Astrocyte of the spinal cord (primary cell): ENCODE measurements at regions not wholly inside any gene's neighbourhood (a gene's known extent, or its start where the extent isn't known, plus 50 kb on each side); places are given as distances from the start of the nearest gene placed in this dataset.

Experiments used
- DNase-seq: peaks from one replicate; pipeline ENCODE4 v3.0.0; 2011; ENCODE audit warnings: low read depth, low spot score
- H3K4me3 ChIP-seq: 2 replicates; pipeline ENCODE4 v1.5.1; 2011; ENCODE audit warnings: low read depth, mild to moderate bottlenecking, low read length, moderate library complexity
- CTCF ChIP-seq: IDR thresholded peaks from 2 replicates; pipeline ENCODE4 v1.5.1; 2012; ENCODE audit warnings: low read depth, mild to moderate bottlenecking, low read length, inconsistent platforms
- in situ Hi-C: cut with HindIII; loops from 2 replicates; pipeline ENCODE4 v1.10.0; 2017; ENCODE audit warnings: low sequenced_read_pairs

- TF ChIP-seq CTCF, result no peak
These were observed 95.7 kb downstream of the ATP6V1G3 start for GRCh38 chr1:198444792-198445191.

DNA sequence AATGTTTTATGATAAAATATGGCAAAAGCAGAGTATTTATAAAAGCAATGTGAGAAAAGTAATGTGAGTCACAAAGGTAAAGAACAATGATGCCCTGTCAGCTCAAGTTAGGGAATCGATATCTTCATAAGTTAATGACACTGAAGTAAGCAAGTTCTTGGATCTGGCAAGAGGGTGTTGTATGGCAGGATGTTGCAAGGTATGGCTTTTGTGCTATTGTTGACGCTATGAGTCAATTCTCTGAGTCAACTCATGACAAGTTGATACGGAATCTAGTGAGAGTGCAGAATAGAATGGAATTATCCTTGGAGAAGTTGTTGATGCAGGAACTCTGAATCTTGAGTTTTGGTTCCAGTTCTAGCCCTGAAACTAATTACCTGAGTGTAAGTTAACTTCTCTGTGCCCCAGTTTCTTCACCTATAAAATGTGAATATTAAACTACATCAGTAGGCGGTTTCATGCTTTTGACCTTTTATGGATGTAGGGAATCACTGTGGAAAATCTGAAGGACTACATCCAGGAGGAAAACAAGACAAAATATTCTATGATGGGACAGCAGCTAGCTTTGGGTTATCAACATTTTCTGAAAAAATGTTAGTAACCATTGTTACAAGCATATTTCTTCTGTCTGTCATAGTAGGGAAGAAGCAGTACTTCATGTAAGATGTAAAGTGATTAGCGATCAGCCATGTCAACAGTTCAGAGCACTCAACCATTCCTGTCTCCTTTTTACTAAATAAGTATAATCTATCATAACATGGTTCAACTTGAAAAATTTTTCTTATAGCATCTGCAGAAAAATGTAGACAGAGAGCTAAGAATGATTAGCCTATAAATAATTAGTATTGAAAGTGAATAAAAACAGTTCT is 96.9 kb downstream of the ATP6V1G3 start:
- in situ Hi-C loops, result no loop called here
- H3K4me3 ChIP-seq, result no peak overlapping the region
- peak; percentile 94 for DNase-seq
- no peak for TF ChIP-seq CTCF

More at GRCh38 chr1:198444792-198445191, 95.7 kb downstream of the ATP6V1G3 start:
- no peak overlapping the region for H3K4me3 ChIP-seq
- in situ Hi-C loops, result no loop called here
- peak; percentile 78 for DNase-seq

DNA sequence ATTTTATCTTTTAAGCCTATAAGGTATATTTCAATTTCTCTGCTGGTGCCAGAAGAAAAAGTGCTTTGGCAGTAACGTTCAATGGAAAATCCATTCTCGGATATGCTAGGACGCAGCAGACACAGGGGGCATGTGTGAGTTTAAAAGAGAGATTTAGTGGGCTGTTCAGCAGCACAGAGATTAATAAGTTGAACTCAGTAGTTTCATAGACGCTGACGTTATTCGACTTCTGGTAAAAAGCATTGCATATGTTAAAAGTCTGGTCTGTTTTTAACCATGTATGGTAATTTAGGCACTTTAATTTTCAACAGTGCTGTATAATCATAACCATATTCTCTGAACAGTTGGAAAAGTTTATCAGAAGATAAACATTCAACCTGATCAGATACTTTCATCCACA is 99.6 kb downstream of the ATP6V1G3 start:
- DNase-seq, result no peak
- no peak for TF ChIP-seq CTCF
- in situ Hi-C loops, result no loop called here
- no peak overlapping the region for H3K4me3 ChIP-seq

DNA sequence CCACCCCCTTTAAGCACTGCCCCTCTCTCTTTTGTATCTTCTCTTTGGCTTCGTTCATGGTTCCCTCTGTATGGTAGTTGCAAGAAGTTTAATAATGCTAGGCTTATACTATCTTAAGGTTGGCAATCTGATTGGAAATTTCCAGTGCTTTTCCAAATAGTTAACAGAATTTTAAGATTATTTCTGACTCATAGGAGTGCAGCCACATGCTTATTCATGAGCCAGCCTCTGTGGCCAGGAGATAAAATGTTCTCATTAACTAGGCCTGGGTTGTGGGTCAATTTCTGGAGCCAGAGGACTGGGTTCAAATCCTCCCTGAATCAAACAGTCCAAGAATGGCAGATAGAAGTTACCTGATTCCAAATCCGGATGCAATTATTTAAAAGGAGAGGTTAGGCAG is 103.1 kb downstream of the ATP6V1G3 start:
- TF ChIP-seq CTCF, result no peak
- peak; percentile 46 for DNase-seq
- in situ Hi-C loops, result no loop called here
- H3K4me3 ChIP-seq, result no peak overlapping the region

GRCh38 chr1:198436276-198436675 is 104.2 kb downstream of the ATP6V1G3 start:
- no peak for DNase-seq
- H3K4me3 ChIP-seq, result no peak overlapping the region
- no peak for TF ChIP-seq CTCF
- in situ Hi-C loops, result no loop called here

DNA sequence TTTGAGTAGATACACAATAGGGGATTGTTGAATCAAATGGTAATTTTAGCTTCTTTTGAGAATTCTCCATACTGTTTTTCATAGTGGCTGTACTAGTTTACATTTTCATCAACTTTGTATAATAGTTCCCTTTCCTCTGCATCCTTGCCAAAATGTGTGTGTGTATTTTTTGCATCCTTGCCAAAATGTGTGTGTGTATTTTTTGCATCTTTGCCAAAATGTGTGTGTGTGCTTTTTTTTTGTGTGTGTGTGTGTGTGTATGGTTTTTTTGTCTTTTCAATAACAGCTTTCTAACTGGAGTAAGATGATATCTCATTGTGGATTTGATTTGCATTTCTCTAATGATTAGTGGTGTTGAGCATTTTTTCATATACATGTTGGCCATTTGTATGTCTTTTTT is 105.4 kb downstream of the ATP6V1G3 start:
- TF ChIP-seq CTCF, result no peak
- DNase-seq, result no peak
- no peak overlapping the region for H3K4me3 ChIP-seq
- in situ Hi-C loops, result no loop called here
